ENCODE measurements at regions not wholly inside any gene's neighbourhood (a gene's known extent, or its start where the extent isn't known, plus 50 kb on each side); places are given as distances from the start of the nearest gene placed in this dataset.

GRCh38 chr11:28483072-28483867 is 375.1 kb downstream of the METTL15 start:
- TF ChIP-seq CTCF (IDR thresholded peaks at IDR 0.05) = no peak
- no peak for TF ChIP-seq POLR2AphosphoS5 (IDR thresholded peaks at IDR 0.05; ENCODE audit: low read depth, low read length)
- no peak for TF ChIP-seq REST (IDR thresholded peaks at IDR 0.05; ENCODE audit: insufficient read depth in 1 of 2, low read depth in 2 of 2, low read length in 1 of 2)
- TF ChIP-seq SIN3A (IDR thresholded peaks at IDR 0.05; ENCODE audit: borderline replicate concordance, insufficient read depth, low read depth, low read length) = no peak
- no peak for TF ChIP-seq TCF7L2 (IDR thresholded peaks at IDR 0.05; ENCODE audit: low read depth, low read length)
